Mucosa of stomach (tissue), 1 donor: ENCODE measurements at regions not wholly inside any gene's neighbourhood (a gene's known extent, or its start where the extent isn't known, plus 50 kb on each side); places are given as distances from the start of the nearest gene placed in this dataset.
"Not testable (repeated sequence)": the region's sequence is repeated elsewhere in the genome, so short reads cannot be mapped to it uniquely, and the experiment has no call there.

Experiments used
- H3K27me3 ChIP-seq: one replicate; pipeline ENCODE4 v1.7.0; 2013; ENCODE audit warnings: mild to moderate bottlenecking, low read length; ENCODE audit not compliant: control insufficient read depth, insufficient read depth
- H3K36me3 ChIP-seq: one replicate; pipeline ENCODE4 v1.7.0; 2013; ENCODE audit warnings: low read length; ENCODE audit not compliant: control insufficient read depth, insufficient read depth
- H3K4me1 ChIP-seq: one replicate; pipeline ENCODE4 v1.7.0; 2013; ENCODE audit warnings: mild to moderate bottlenecking, low read length; ENCODE audit not compliant: control insufficient read depth, insufficient read depth
- H3K4me3 ChIP-seq: one replicate; pipeline ENCODE4 v1.7.0; 2013; ENCODE audit warnings: low read length
- H3K9ac ChIP-seq: one replicate; pipeline ENCODE4 v1.7.0; 2013; ENCODE audit warnings: mild to moderate bottlenecking, low read length, moderate library complexity
- H3K9me3 ChIP-seq: one replicate; pipeline ENCODE4 v1.7.0; 2013; ENCODE audit warnings: mild to moderate bottlenecking, low read length, moderate library complexity; ENCODE audit not compliant: control insufficient read depth
- donor health status: Pancreatic carcinoma.

- Histone ChIP-seq H3K9ac (no peak overlapping the region), H3K4me3 (no peak overlapping the region), H3K4me1 (no peaks in the 10 kb centered on the region), H3K27me3 (no peaks in the 10 kb centered on the region), H3K9me3 (no peaks in the 10 kb centered on the region), H3K36me3 (no peaks in the 10 kb centered on the region)
Observed at GRCh38 chr20:22093122-22093521, 387.7 kb downstream of the PAX1 start.

- H3K9ac ChIP-seq, result no peak overlapping the region
- H3K4me3 ChIP-seq, result no peak overlapping the region
- H3K4me1 ChIP-seq, result no peaks in the 10 kb centered on the region
- H3K36me3 ChIP-seq, result no peaks in the 10 kb centered on the region
- H3K9me3 ChIP-seq, result no peaks in the 10 kb centered on the region
- no peaks in the 10 kb centered on the region for H3K27me3 ChIP-seq
Observed at GRCh38 chr20:22088882-22089281, 383.4 kb downstream of the PAX1 start.

DNA sequence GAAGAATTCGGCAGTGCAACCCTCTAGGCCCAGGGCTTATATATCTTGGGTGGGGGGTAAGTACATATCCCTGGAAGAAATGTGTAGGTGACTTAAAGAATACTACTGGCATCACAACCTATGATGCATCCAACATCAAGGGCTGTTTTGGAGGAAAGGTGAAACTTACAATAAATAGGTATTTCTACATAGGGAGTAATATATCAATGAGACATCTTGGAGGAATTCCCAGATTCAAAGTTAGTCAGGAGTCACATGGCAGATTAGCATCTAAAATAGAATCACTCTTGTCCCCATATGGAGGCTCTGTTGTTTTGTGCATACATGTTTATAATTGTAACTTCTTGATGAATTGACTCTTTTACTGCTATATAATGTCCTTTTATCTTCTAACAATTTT lies 375.5 kb downstream of the PAX1 start:
- H3K4me1 ChIP-seq, result no peaks in the 10 kb centered on the region
- no peak overlapping the region for H3K4me3 ChIP-seq
- H3K9ac ChIP-seq, result no peak overlapping the region
- no peaks in the 10 kb centered on the region for H3K27me3 ChIP-seq
- no peaks in the 10 kb centered on the region for H3K9me3 ChIP-seq
- H3K36me3 ChIP-seq, result no peaks in the 10 kb centered on the region

GRCh38 chr20:22074635-22075034 lies 369.2 kb downstream of the PAX1 start:
- Histone ChIP-seq H3K27me3 (no peaks in the 10 kb centered on the region), H3K9ac (no peak overlapping the region), H3K4me3 (no peak overlapping the region), H3K36me3 (no peaks in the 10 kb centered on the region), H3K9me3 (no peaks in the 10 kb centered on the region), H3K4me1 (no peaks in the 10 kb centered on the region)

DNA sequence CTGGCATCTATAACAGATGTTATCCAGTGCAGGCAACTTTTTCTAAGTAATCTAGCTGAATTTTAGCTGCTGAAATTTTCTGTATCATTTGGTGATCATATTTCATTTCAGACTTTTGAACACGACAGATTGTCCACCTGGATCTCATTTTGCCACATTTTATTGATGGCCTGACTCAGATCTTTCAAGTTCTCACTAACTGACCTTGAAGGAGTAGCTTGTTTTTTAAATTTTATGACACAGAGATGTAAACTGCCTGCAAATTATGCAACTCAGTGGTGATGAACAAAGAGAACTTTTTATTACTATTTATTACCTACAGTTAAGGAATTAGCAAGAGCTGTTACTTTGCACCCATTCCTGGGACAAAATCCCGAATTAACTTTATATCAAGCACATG lies 366.4 kb downstream of the PAX1 start:
- Histone ChIP-seq H3K4me3 (no peak overlapping the region), H3K36me3 (no peaks in the 10 kb centered on the region), H3K4me1 (no peaks in the 10 kb centered on the region), H3K9ac (no peak overlapping the region), H3K27me3 (no peaks in the 10 kb centered on the region), H3K9me3 (no peaks in the 10 kb centered on the region)

DNA sequence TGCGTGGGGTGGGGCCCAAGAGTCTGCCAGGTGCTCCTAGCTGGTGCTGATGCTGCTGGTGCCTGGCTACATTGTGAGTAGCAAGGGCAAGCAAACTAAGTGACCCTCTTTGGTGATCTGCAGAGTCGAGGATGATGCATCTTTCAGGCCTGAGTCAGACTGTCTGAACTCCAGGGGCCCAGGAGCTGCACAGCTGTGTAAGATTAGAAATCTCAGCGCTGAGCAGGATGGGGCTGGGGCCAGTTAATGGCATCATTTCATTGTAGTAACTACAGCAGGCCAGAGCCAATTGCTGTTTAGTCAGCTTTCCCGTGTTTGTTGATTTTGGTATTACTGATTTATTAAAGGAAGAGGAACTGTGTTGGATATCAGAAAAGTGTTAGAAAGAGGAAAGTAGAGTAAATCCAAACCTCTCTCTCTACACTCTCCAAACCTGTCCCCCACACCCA lies 365.2 kb downstream of the PAX1 start:
- Histone ChIP-seq H3K27me3 (no peaks in the 10 kb centered on the region), H3K4me3 (no peak overlapping the region), H3K4me1 (no peaks in the 10 kb centered on the region), H3K9ac (no peak overlapping the region), H3K9me3 (no peaks in the 10 kb centered on the region), H3K36me3 (no peaks in the 10 kb centered on the region)

DNA sequence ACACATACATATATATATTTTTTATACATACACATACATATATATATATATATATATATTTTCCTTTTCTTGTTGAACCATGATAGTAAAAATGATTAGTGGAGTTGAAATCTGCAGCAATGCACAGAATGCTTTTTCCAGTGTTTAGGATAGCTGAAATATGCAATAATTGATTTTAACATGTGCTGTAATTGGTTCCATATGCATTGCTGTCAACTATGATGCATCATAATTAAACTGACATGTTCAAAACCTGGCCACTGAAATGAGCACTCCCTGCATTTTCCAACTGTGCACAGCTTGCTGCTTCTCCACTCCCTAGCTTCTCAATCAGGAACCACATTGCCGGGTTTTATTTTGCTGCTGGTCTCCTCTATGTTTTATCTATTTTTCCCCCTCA lies 358.3 kb downstream of the PAX1 start:
- H3K4me1 ChIP-seq, result no peaks in the 10 kb centered on the region

GRCh38 chr20:22062874-22063273 lies 357.4 kb downstream of the PAX1 start:
- Histone ChIP-seq H3K36me3 (no peaks in the 10 kb centered on the region), H3K4me3 (no peak overlapping the region), H3K9ac (no peak overlapping the region), H3K9me3 (no peaks in the 10 kb centered on the region), H3K4me1 (no peaks in the 10 kb centered on the region), H3K27me3 (no peaks in the 10 kb centered on the region)

More for the DNA sequence above, 358.3 kb downstream of the PAX1 start:
- Histone ChIP-seq H3K36me3 (no peaks in the 10 kb centered on the region), H3K9ac (no peak overlapping the region), H3K9me3 (no peaks in the 10 kb centered on the region), H3K27me3 (no peaks in the 10 kb centered on the region), H3K4me3 (no peak overlapping the region)

DNA sequence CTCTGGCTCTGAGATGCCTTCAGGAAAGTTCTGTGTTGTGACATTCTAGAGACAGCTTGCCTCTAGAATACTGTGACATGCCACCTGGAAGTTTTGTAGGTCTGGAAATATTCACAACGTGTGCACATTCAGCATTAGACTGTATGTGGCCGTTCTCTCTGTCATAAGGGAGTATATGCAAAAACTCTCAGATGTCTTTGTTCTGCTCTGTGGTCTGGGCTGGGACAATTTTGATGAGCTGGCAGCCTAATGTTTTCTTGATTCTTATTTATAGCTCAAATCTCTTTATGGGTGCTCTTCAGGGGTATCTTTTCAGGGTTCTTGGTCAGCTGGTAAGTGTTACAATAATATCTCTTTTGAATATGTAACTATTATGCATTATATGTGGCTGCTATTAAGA lies 355.1 kb downstream of the PAX1 start:
- H3K36me3 ChIP-seq, result no peaks in the 10 kb centered on the region
- no peak overlapping the region for H3K9ac ChIP-seq
- no peaks in the 10 kb centered on the region for H3K27me3 ChIP-seq
- no peak overlapping the region for H3K4me3 ChIP-seq
- H3K9me3 ChIP-seq, result no peaks in the 10 kb centered on the region
- no peaks in the 10 kb centered on the region for H3K4me1 ChIP-seq

DNA sequence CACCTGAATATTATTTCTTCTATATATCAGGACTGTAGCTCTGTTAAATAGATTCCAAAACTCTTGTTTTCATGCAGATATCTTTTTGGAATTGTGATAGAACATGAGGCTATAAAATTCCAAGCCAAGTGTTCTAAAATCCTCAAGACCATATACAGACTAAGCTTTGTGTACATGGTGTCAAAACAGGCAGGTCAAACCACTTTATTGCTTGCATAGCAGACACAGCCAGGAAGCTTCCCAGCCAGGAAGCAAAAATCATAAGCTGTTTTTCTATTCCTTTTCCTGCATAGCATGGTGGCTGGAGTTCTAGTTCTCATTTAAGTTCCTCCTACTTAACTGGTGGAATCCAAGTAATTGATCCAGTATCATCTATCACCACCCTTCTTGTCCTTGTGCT lies 353.3 kb downstream of the PAX1 start:
- no peaks in the 10 kb centered on the region for H3K4me1 ChIP-seq
- no peaks in the 10 kb centered on the region for H3K9me3 ChIP-seq
- no peak overlapping the region for H3K9ac ChIP-seq
- H3K27me3 ChIP-seq, result no peaks in the 10 kb centered on the region
- no peaks in the 10 kb centered on the region for H3K36me3 ChIP-seq
- H3K4me3 ChIP-seq, result no peak overlapping the region

DNA sequence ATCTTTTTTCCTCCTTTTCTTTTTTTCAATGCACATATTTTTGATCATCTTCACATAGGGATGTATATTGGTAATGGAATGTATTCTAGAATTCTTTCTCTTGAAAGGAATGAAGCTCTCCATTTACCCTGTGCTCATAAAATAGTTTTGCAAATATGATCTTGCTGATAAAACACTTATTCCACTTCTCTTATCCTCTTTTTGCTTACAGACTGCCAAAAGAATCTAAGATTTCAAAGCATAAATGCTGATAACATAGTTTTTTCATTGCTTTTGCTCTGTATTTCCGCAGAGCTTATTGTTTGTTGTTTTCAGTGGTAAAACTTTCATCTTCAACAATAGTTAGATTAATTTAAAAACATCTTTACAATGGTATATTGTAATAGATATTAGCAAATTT lies 350.5 kb downstream of the PAX1 start:
- H3K4me1 ChIP-seq, result no peaks in the 10 kb centered on the region
- H3K4me3 ChIP-seq, result no peak overlapping the region
- H3K9me3 ChIP-seq, result no peaks in the 10 kb centered on the region
- no peak overlapping the region for H3K9ac ChIP-seq
- H3K36me3 ChIP-seq, result no peaks in the 10 kb centered on the region
- H3K27me3 ChIP-seq, result no peaks in the 10 kb centered on the region

GRCh38 chr20:22052025-22052650 lies 346.7 kb downstream of the PAX1 start:
- Histone ChIP-seq H3K36me3 (no peaks in the 10 kb centered on the region), H3K4me1 (no peaks in the 10 kb centered on the region), H3K9me3 (no peaks in the 10 kb centered on the region), H3K27me3 (no peaks in the 10 kb centered on the region), H3K4me3 (no peak overlapping the region), H3K9ac (no peak overlapping the region)

- not testable (repeated sequence) for H3K4me3 ChIP-seq, H3K9ac ChIP-seq
Observed at GRCh38 chr20:22045956-22046507, 340.6 kb downstream of the PAX1 start.

More at GRCh38 chr20:22045956-22046507, 340.6 kb downstream of the PAX1 start:
- not testable (repeated sequence) for H3K4me1 ChIP-seq, H3K9me3 ChIP-seq, H3K27me3 ChIP-seq, H3K36me3 ChIP-seq
